ENCODE measurements at regions not wholly inside any gene's neighbourhood (a gene's known extent, or its start where the extent isn't known, plus 50 kb on each side); places are given as distances from the start of the nearest gene placed in this dataset.
A peak's percentile ranks its signal among the peaks of the same experiment; 100 is the strongest.

- Histone ChIP-seq H3K4me3 (ENCODE audit: low read length) (no peak overlapping the region), H3K4me1 (ENCODE audit: control insufficient read depth, insufficient read depth, low read length) (peaks cover 1% of the 10 kb centered on the region; the same call in 1 of the 2 replicates), H3K9me3 (ENCODE audit: control insufficient read depth, insufficient read depth, low read length) (no peaks in the 10 kb centered on the region), H3K27me3 (ENCODE audit: control insufficient read depth, insufficient read depth, low read length) (no peaks in the 10 kb centered on the region), H3K27ac (ENCODE audit: low read length) (no peak overlapping the region), H3K36me3 (ENCODE audit: control insufficient read depth, insufficient read depth, low read length) (no peaks in the 10 kb centered on the region)
- no peak for DNase-seq (ENCODE audit: low read depth, low spot score)
- WGBS (ENCODE audit: insufficient coverage, insufficient read length), result no CpG with 5 or more reads among the region's 3 CpGs
Observed at GRCh38 chr14:49467091-49467490, 119.1 kb downstream of the RPS29 start.

GRCh38 chr14:49464885-49465284 is 121.3 kb downstream of the RPS29 start:
- peaks cover 1% of the 10 kb centered on the region; the same call in 1 of the 2 replicates for H3K4me1 ChIP-seq (ENCODE audit: control insufficient read depth, insufficient read depth, low read length)
- no peak overlapping the region for H3K27ac ChIP-seq (ENCODE audit: low read length)
- H3K9me3 ChIP-seq (ENCODE audit: control insufficient read depth, insufficient read depth, low read length), result no peaks in the 10 kb centered on the region
- no CpG with 5 or more reads among the region's 1 CpG for WGBS (ENCODE audit: insufficient coverage, insufficient read length)
- DNase-seq (ENCODE audit: low read depth, low spot score), result peak; percentile 31
- H3K4me3 ChIP-seq (ENCODE audit: low read length), result no peak overlapping the region
- H3K36me3 ChIP-seq (ENCODE audit: control insufficient read depth, insufficient read depth, low read length), result no peaks in the 10 kb centered on the region
- no peaks in the 10 kb centered on the region for H3K27me3 ChIP-seq (ENCODE audit: control insufficient read depth, insufficient read depth, low read length)

GRCh38 chr14:49463146-49463545 is 123.0 kb downstream of the RPS29 start:
- no peaks in the 10 kb centered on the region for H3K36me3 ChIP-seq (ENCODE audit: control insufficient read depth, insufficient read depth, low read length)
- H3K9me3 ChIP-seq (ENCODE audit: control insufficient read depth, insufficient read depth, low read length), result no peaks in the 10 kb centered on the region
- H3K4me1 ChIP-seq (ENCODE audit: control insufficient read depth, insufficient read depth, low read length), result peaks cover 1% of the 10 kb centered on the region; the same call in 1 of the 2 replicates
- H3K4me3 ChIP-seq (ENCODE audit: low read length), result no peak overlapping the region
- no peak for DNase-seq (ENCODE audit: low read depth, low spot score)
- WGBS (ENCODE audit: insufficient coverage, insufficient read length), result no CpG with 5 or more reads among the region's 1 CpG
- no peak overlapping the region for H3K27ac ChIP-seq (ENCODE audit: low read length)
- H3K27me3 ChIP-seq (ENCODE audit: control insufficient read depth, insufficient read depth, low read length), result no peaks in the 10 kb centered on the region

GRCh38 chr14:49461529-49462401 is 124.4 kb downstream of the RPS29 start:
- Histone ChIP-seq H3K27ac (ENCODE audit: low read length) (no peak overlapping the region), H3K27me3 (ENCODE audit: control insufficient read depth, insufficient read depth, low read length) (no peaks in the 10 kb centered on the region), H3K36me3 (ENCODE audit: control insufficient read depth, insufficient read depth, low read length) (no peaks in the 10 kb centered on the region), H3K4me1 (ENCODE audit: control insufficient read depth, insufficient read depth, low read length) (peaks cover 1% of the 10 kb centered on the region; the same call in 1 of the 2 replicates), H3K4me3 (ENCODE audit: low read length) (no peak overlapping the region), H3K9me3 (ENCODE audit: control insufficient read depth, insufficient read depth, low read length) (no peaks in the 10 kb centered on the region)
- no CpG with 5 or more reads among the region's 2 CpGs for WGBS (ENCODE audit: insufficient coverage, insufficient read length)
- DNase-seq (ENCODE audit: low read depth, low spot score), result peak; percentile 29

- no CpG with 5 or more reads among the region's 2 CpGs for WGBS (ENCODE audit: insufficient coverage, insufficient read length)
- H3K4me3 ChIP-seq (ENCODE audit: low read length), result no peak overlapping the region
- no peak overlapping the region for H3K27ac ChIP-seq (ENCODE audit: low read length)
- no peaks in the 10 kb centered on the region for H3K36me3 ChIP-seq (ENCODE audit: control insufficient read depth, insufficient read depth, low read length)
- H3K27me3 ChIP-seq (ENCODE audit: control insufficient read depth, insufficient read depth, low read length), result no peaks in the 10 kb centered on the region
- no peaks in the 10 kb centered on the region for H3K9me3 ChIP-seq (ENCODE audit: control insufficient read depth, insufficient read depth, low read length)
- H3K4me1 ChIP-seq (ENCODE audit: control insufficient read depth, insufficient read depth, low read length), result peaks cover 1% of the 10 kb centered on the region; the same call in 1 of the 2 replicates
- no peak for DNase-seq (ENCODE audit: low read depth, low spot score)
Observed at GRCh38 chr14:49460662-49461061, 125.5 kb downstream of the RPS29 start.

GRCh38 chr14:49456589-49456988 is 129.6 kb downstream of the RPS29 start:
- no peaks in the 10 kb centered on the region for H3K27me3 ChIP-seq (ENCODE audit: control insufficient read depth, insufficient read depth, low read length)
- DNase-seq (ENCODE audit: low read depth, low spot score), result no peak
- whole genome bisulfite sequencing (ENCODE audit: insufficient coverage, insufficient read length), result no CpG with 5 or more reads among the region's 2 CpGs
- no peaks in the 10 kb centered on the region for H3K36me3 ChIP-seq (ENCODE audit: control insufficient read depth, insufficient read depth, low read length)
- no peak overlapping the region for H3K4me3 ChIP-seq (ENCODE audit: low read length)
- peaks cover 2% of the 10 kb centered on the region; the same call in 1 of the 2 replicates for H3K4me1 ChIP-seq (ENCODE audit: control insufficient read depth, insufficient read depth, low read length)
- no peaks in the 10 kb centered on the region for H3K9me3 ChIP-seq (ENCODE audit: control insufficient read depth, insufficient read depth, low read length)
- no peak overlapping the region for H3K27ac ChIP-seq (ENCODE audit: low read length)

GRCh38 chr14:49451938-49452337 is 134.2 kb downstream of the RPS29 start:
- DNase-seq (ENCODE audit: low read depth, low spot score), result no peak
- Histone ChIP-seq H3K4me3 (ENCODE audit: low read length) (no peak overlapping the region; the same call in 1 of the 2 replicates), H3K27me3 (ENCODE audit: control insufficient read depth, insufficient read depth, low read length) (no peaks in the 10 kb centered on the region), H3K4me1 (ENCODE audit: control insufficient read depth, insufficient read depth, low read length) (peaks cover 2% of the 10 kb centered on the region; the same call in 1 of the 2 replicates), H3K27ac (ENCODE audit: low read length) (no peak overlapping the region), H3K9me3 (ENCODE audit: control insufficient read depth, insufficient read depth, low read length) (no peaks in the 10 kb centered on the region), H3K36me3 (ENCODE audit: control insufficient read depth, insufficient read depth, low read length) (no peaks in the 10 kb centered on the region)
- no CpG with 5 or more reads among the region's 10 CpGs for WGBS (ENCODE audit: insufficient coverage, insufficient read length)

- H3K27ac ChIP-seq (ENCODE audit: low read length), result no peak overlapping the region
- no CpG with 5 or more reads among the region's 2 CpGs for WGBS (ENCODE audit: insufficient coverage, insufficient read length)
Observed at GRCh38 chr14:49449749-49450148, 136.4 kb downstream of the RPS29 start.

GRCh38 chr14:49447540-49448107 is 138.6 kb downstream of the RPS29 start:
- DNase-seq (ENCODE audit: low read depth, low spot score), result no peak
- Histone ChIP-seq H3K9me3 (ENCODE audit: control insufficient read depth, insufficient read depth, low read length) (no peaks in the 10 kb centered on the region), H3K27ac (ENCODE audit: low read length) (no peak overlapping the region), H3K36me3 (ENCODE audit: control insufficient read depth, insufficient read depth, low read length) (no peaks in the 10 kb centered on the region), H3K27me3 (ENCODE audit: control insufficient read depth, insufficient read depth, low read length) (no peaks in the 10 kb centered on the region), H3K4me1 (ENCODE audit: control insufficient read depth, insufficient read depth, low read length) (peaks cover 2% of the 10 kb centered on the region; the same call in 1 of the 2 replicates), H3K4me3 (ENCODE audit: low read length) (no peak overlapping the region)
- no CpG with 5 or more reads among the region's 1 CpG for WGBS (ENCODE audit: insufficient coverage, insufficient read length)

More at GRCh38 chr14:49449749-49450148, 136.4 kb downstream of the RPS29 start:
- H3K27me3 ChIP-seq (ENCODE audit: control insufficient read depth, insufficient read depth, low read length), result no peaks in the 10 kb centered on the region
- no peak overlapping the region for H3K4me3 ChIP-seq (ENCODE audit: low read length)
- H3K9me3 ChIP-seq (ENCODE audit: control insufficient read depth, insufficient read depth, low read length), result no peaks in the 10 kb centered on the region
- H3K4me1 ChIP-seq (ENCODE audit: control insufficient read depth, insufficient read depth, low read length), result peaks cover 2% of the 10 kb centered on the region; the same call in 1 of the 2 replicates
- DNase-seq (ENCODE audit: low read depth, low spot score), result no peak
- no peaks in the 10 kb centered on the region for H3K36me3 ChIP-seq (ENCODE audit: control insufficient read depth, insufficient read depth, low read length)

GRCh38 chr14:49446801-49447200 is 139.4 kb downstream of the RPS29 start:
- Histone ChIP-seq H3K36me3 (ENCODE audit: control insufficient read depth, insufficient read depth, low read length) (no peaks in the 10 kb centered on the region), H3K27me3 (ENCODE audit: control insufficient read depth, insufficient read depth, low read length) (no peaks in the 10 kb centered on the region), H3K4me3 (ENCODE audit: low read length) (no peak overlapping the region), H3K9me3 (ENCODE audit: control insufficient read depth, insufficient read depth, low read length) (no peaks in the 10 kb centered on the region), H3K4me1 (ENCODE audit: control insufficient read depth, insufficient read depth, low read length) (no peaks in the 10 kb centered on the region; the same call in 1 of the 2 replicates), H3K27ac (ENCODE audit: low read length) (no peak overlapping the region)
- WGBS (ENCODE audit: insufficient coverage, insufficient read length), result no CpG with 5 or more reads among the region's 2 CpGs
- DNase-seq (ENCODE audit: low read depth, low spot score), result no peak

All from iPS DF 6.9 (cell line).